ENCODE measurements at regions not wholly inside any gene's neighbourhood (a gene's known extent, or its start where the extent isn't known, plus 50 kb on each side); places are given as distances from the start of the nearest gene placed in this dataset.

DNA sequence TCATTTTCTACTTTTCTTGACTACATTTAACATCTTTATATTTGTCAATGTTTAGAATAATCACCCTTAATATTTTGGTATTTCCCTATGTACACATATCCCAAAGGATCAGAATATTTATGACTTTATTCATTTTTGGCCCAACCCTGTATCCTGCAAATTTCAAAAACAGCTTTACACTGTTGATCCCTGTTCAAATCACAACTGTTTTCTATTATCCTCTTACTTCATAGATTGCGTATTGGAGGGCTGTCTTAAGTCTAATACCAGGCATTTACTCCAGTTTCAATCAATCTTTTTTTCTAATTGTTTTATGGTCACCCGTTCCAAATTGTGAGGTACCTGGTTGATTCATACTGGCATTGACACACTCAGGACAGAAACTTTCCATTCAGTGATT, 107.9 kb downstream of the RPL22L1 start:
- CTCF ChIA-PET: interaction anchor here (1.4 kb wide), 1 partner anchor 352 kb away, joined by 3 read pairs; no protein-coding TSS in a partner anchor
- TF ChIP-seq, protein P1, sequence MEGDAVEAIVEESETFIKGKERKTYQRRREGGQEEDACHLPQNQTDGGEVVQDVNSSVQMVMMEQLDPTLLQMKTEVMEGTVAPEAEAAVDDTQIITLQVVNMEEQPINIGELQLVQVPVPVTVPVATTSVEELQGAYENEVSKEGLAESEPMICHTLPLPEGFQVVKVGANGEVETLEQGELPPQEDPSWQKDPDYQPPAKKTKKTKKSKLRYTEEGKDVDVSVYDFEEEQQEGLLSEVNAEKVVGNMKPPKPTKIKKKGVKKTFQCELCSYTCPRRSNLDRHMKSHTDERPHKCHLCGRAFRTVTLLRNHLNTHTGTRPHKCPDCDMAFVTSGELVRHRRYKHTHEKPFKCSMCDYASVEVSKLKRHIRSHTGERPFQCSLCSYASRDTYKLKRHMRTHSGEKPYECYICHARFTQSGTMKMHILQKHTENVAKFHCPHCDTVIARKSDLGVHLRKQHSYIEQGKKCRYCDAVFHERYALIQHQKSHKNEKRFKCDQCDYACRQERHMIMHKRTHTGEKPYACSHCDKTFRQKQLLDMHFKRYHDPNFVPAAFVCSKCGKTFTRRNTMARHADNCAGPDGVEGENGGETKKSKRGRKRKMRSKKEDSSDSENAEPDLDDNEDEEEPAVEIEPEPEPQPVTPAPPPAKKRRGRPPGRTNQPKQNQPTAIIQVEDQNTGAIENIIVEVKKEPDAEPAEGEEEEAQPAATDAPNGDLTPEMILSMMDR (IDR thresholded peaks at IDR 0.05; ENCODE audit: insufficient read depth, low read length, missing control alignments): no peak
- no peak overlapping the region for H3K4me3 ChIP-seq (ENCODE audit: low read depth, low read length)
- DNase-seq (ENCODE audit: low read depth, low spot score): no peak
- POLR2A ChIA-PET: no interaction called here

DNA sequence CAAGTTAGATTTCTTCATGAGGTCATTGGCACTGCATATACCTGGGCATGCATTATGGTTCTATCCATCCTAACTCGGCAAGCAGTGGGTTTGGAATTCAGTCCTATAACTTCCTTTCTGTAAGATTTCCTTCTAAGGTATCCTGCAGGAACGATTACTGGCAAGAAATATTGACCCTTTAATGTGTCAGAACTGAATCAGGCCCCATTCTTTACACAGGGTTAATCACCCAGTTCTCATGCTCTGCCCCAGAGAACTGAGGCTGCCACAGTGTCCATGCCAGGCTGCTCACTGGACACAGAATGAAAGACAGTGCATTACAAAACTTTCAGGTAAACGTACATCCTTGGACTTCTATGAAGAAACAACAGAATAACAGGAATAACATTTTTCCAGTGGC, 108.9 kb downstream of the RPL22L1 start:
- POLR2A ChIA-PET: no interaction called here
- TF ChIP-seq, protein P1 (IDR thresholded peaks at IDR 0.05; ENCODE audit: insufficient read depth, low read length, missing control alignments): no peak
- DNase-seq (ENCODE audit: low read depth, low spot score): no peak
- CTCF ChIA-PET: interaction anchor here (0.9 to 1.8 kb wide), 2 partner anchors 50 to 344 kb away, joined by 3 to 6 read pairs; no protein-coding TSS in a partner anchor
- H3K4me3 ChIP-seq (ENCODE audit: low read depth, low read length): no peak overlapping the region

DNA sequence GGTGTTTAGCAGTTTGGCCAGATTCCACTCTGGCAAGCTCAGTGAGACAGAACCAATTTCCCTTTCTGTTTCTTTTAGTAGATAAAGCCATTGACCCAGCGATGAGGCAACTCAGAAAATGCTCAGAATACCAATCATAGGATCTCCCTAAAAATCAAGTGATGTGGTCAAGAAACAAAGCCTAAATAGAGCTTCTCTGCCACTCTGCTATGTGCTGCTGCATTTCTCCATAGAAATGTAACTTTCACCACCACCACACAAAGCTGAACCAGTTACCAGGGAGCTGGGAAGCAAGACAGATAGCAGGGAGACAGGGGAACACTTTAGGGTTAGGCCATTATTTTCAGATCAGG, 109.8 kb downstream of the RPL22L1 start:
- TF ChIP-seq, protein P1 (IDR thresholded peaks at IDR 0.05; ENCODE audit: insufficient read depth, low read length, missing control alignments): no peak
- CTCF ChIA-PET: interaction anchor here (0.8 to 1.8 kb wide), 4 partner anchors 9 to 346 kb away, joined by 3 to 6 read pairs (median 3); no protein-coding TSS in a partner anchor
- H3K4me3 ChIP-seq (ENCODE audit: low read depth, low read length): no peak overlapping the region
- DNase-seq (ENCODE audit: low read depth, low spot score): no peak
- POLR2A ChIA-PET: no interaction called here

DNA sequence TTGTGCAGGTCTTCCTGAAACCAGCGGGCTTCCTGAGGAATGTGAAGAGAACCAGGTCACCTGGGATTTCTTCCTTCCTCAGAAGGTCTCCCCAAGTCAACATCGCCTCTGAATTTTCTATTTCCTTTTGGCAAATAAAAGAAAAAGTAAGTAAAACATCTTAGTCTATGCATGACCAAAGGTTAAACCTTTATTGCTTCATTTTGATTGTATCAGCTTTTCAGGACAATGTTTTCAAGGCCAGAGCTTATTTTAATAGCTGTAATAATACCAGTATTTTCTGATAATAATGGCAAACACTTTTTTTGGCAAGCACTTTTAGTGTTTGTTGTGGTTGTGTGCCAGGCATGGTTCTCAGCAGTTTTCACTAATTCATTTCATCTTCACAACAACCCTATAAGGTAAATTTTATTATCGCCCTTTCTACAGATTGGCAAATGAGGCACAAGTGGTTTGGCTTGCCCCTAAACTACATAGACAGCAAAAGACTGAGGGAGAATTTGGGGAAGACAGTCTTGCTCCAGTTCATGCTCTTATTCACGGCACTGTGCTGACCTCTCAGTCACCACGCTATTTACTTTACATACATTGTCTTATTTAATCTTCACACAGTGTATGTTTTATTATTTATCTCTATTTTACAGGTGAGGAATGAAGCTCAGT, 110.4 kb downstream of the RPL22L1 start:
- DNase-seq (ENCODE audit: low read depth, low spot score): no peak
- H3K4me3 ChIP-seq (ENCODE audit: low read depth, low read length): no peak overlapping the region
- CTCF ChIA-PET: interaction anchor here (0.8 to 1.8 kb wide), 4 partner anchors 9 to 346 kb away, joined by 3 to 6 read pairs (median 4); no protein-coding TSS in a partner anchor
- TF ChIP-seq, protein P1 (IDR thresholded peaks at IDR 0.05; ENCODE audit: insufficient read depth, low read length, missing control alignments): no peak
- POLR2A ChIA-PET: no interaction called here

DNA sequence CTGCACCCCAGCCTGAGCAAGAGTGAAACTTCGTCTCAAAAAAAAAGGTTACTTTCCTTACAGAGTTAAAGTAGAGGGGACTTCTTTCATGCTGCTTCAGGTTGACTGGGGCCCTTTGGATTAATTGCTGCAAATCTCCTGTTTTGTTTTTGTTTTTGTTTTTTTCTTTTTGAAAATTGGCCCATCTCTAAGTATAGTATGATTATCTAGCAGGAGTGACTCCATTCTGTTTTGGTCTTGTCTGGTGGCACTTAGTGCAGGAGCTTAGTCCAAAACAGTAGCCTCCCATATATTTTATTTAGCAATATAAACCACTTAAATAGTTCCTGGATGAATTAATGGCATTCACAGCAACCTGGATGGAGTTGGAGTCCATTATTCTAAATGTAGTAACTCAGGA, 113.0 kb downstream of the RPL22L1 start:
- TF ChIP-seq, protein P1 (IDR thresholded peaks at IDR 0.05; ENCODE audit: insufficient read depth, low read length, missing control alignments): no peak
- no peak for DNase-seq (ENCODE audit: low read depth, low spot score)
- no peak overlapping the region for H3K4me3 ChIP-seq (ENCODE audit: low read depth, low read length)
- CTCF ChIA-PET: interaction anchor here (1.8 kb wide), 1 partner anchor 343 kb away, joined by 5 read pairs; no protein-coding TSS in a partner anchor
- POLR2A ChIA-PET: interaction anchor here (0.6 kb wide), 1 partner anchor 9 kb away, joined by 3 read pairs; no protein-coding TSS in a partner anchor

DNA sequence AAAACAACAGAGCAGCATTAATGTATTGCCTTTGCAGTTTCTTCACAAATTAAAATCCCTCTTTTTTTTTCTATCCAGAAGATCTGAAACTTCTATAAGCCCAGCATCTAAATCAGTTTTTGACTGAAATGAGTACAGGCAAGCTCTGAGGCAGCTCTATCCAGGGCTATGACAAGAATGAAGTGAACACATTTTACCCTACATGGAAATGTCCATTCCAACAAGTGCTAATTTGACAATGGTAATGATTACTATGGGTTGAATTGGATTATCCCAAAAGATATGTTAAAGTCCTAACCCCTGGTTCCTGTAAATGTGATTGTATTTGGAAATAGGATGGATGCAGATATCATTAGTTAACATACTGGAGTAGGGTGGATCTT, 115.7 kb downstream of the RPL22L1 start:
- H3K4me3 ChIP-seq (ENCODE audit: low read depth, low read length): no peak overlapping the region
- CTCF ChIA-PET: interaction anchor here (1.3 to 2.6 kb wide), 3 partner anchors 12 to 340 kb away, joined by 3 to 26 read pairs (median 7); no protein-coding TSS in a partner anchor
- no peak for DNase-seq (ENCODE audit: low read depth, low spot score)
- POLR2A ChIA-PET: interaction anchor here (1.3 kb wide), 1 partner anchor 30 kb away, joined by 5 read pairs; no protein-coding TSS in a partner anchor
- TF ChIP-seq, protein P1 (IDR thresholded peaks at IDR 0.05; ENCODE audit: insufficient read depth, low read length, missing control alignments): no peak
